MM.1S (cell line): ENCODE measurements at regions not wholly inside any gene's neighbourhood (a gene's known extent, or its start where the extent isn't known, plus 50 kb on each side); places are given as distances from the start of the nearest gene placed in this dataset.

Experiments used
- DNase-seq: peaks from one replicate; pipeline ENCODE4 v3.0.0-alpha.2; 2015
- H2AFZ ChIP-seq: fragments of 300-600 bp; sonication (generic); 2 replicates; pipeline ENCODE4 v1.6.0; 2016; ENCODE audit warnings: antibody characterized with exemption, low read length
- H3F3A ChIP-seq: fragments of 300-600 bp; sonication (generic); 2 replicates; pipeline ENCODE4 v1.6.1; 2016; ENCODE audit warnings: mild to moderate bottlenecking, antibody characterized with exemption, low read length, moderate library complexity, mixed read lengths; ENCODE audit not compliant: insufficient read depth
- H3K27ac ChIP-seq: fragments of 300-600 bp; sonication (generic); 2 replicates; pipeline ENCODE4 v1.5.1; 2016; ENCODE audit warnings: mild to moderate bottlenecking, low read length
- H3K27me3 ChIP-seq: fragments of 300-600 bp; sonication (generic); replicated peaks from 2 replicates; pipeline ENCODE4 v1.6.0; 2016; ENCODE audit warnings: low read length; ENCODE audit not compliant: insufficient read depth
- H3K36me3 ChIP-seq: fragments of 300-600 bp; sonication (generic); replicated peaks from 2 replicates; pipeline ENCODE4 v1.6.1; 2016; ENCODE audit warnings: mild to moderate bottlenecking, low read length, mixed read lengths; ENCODE audit not compliant: insufficient read depth
- H3K4me1 ChIP-seq: fragments of 300-600 bp; sonication (generic); 2 replicates; pipeline ENCODE4 v1.6.1; 2016; ENCODE audit warnings: low read length, mixed read lengths
- H3K4me2 ChIP-seq: fragments of 300-600 bp; sonication (generic); 2 replicates; pipeline ENCODE4 v1.6.0; 2016; ENCODE audit warnings: low read depth, low read length
- H3K4me3 ChIP-seq: fragments of 300-600 bp; sonication (generic); 2 replicates; pipeline ENCODE4 v1.5.1; 2016; ENCODE audit warnings: low read length, mixed read lengths
- H3K79me2 ChIP-seq: fragments of 300-600 bp; sonication (generic); 2 replicates; pipeline ENCODE4 v1.6.1; 2016; ENCODE audit warnings: mixed run types, low read length, mixed read lengths
- H3K9ac ChIP-seq: fragments of 300-600 bp; sonication (generic); 2 replicates; pipeline ENCODE4 v1.6.1; 2016; ENCODE audit warnings: low read length, mixed read lengths
- H3K9me2 ChIP-seq: fragments of 300-600 bp; sonication (generic); replicated peaks from 2 replicates; pipeline ENCODE4 v1.6.1; 2016; ENCODE audit warnings: mild to moderate bottlenecking, low read length, mixed read lengths; ENCODE audit not compliant: insufficient read depth
- H3K9me3 ChIP-seq: fragments of 300-600 bp; sonication (generic); replicated peaks from 2 replicates; pipeline ENCODE4 v1.6.1; 2016; ENCODE audit warnings: mild to moderate bottlenecking, low read length, mixed read lengths; ENCODE audit not compliant: insufficient read depth
- H4K20me1 ChIP-seq: fragments of 300-600 bp; sonication (generic); 2 replicates; pipeline ENCODE4 v1.6.1; 2016; ENCODE audit warnings: mild to moderate bottlenecking, low read length, moderate library complexity, mixed read lengths; ENCODE audit not compliant: insufficient read depth
- CTCF ChIP-seq: fragments of 300-600 bp; sonication (generic); IDR thresholded peaks from 2 replicates; pipeline ENCODE4 v1.5.1; 2016; ENCODE audit warnings: antibody characterized with exemption, low read length, mixed read lengths
- EZH2 ChIP-seq: fragments of 300-600 bp; sonication (generic); optimal IDR thresholded peaks from 2 replicates; pipeline ENCODE3; 2017; ENCODE audit warnings: low read depth, mild to moderate bottlenecking, antibody characterized with exemption, low read length, mixed read lengths
- EZH2phosphoT487 ChIP-seq: fragments of 300-600 bp; sonication (generic); IDR thresholded peaks from 2 replicates; pipeline ENCODE4 v1.6.1; 2018; ENCODE audit warnings: antibody characterized with exemption, low read length

GRCh38 chr11:100555931-100556330, 131.2 kb upstream of the ARHGAP42 start:
- Histone ChIP-seq H3K9me2 (no peaks in the 10 kb centered on the region), H3K9me3 (no peaks in the 10 kb centered on the region), H2AFZ (no peak overlapping the region), H3F3A (no peaks in the 10 kb centered on the region), H3K9ac (no peak overlapping the region), H4K20me1 (no peaks in the 10 kb centered on the region), H3K36me3 (no peaks in the 10 kb centered on the region), H3K4me2 (no peak overlapping the region), H3K27me3 (no peaks in the 10 kb centered on the region), H3K79me2 (no peaks in the 10 kb centered on the region), H3K27ac (no peak overlapping the region), H3K4me3 (no peak overlapping the region), H3K4me1 (no peaks in the 10 kb centered on the region)
- DNase-seq: no peak
- no peak for TF ChIP-seq EZH2phosphoT487
- no peak for TF ChIP-seq CTCF
- no peak for TF ChIP-seq EZH2

GRCh38 chr11:100556781-100557180, 130.3 kb upstream of the ARHGAP42 start:
- Histone ChIP-seq H4K20me1 (no peaks in the 10 kb centered on the region), H3K79me2 (no peaks in the 10 kb centered on the region), H3K9me2 (no peaks in the 10 kb centered on the region), H3K36me3 (no peaks in the 10 kb centered on the region), H3K4me2 (no peak overlapping the region), H3K27ac (no peak overlapping the region), H3K9me3 (no peaks in the 10 kb centered on the region), H2AFZ (no peak overlapping the region), H3K4me1 (no peaks in the 10 kb centered on the region), H3F3A (no peaks in the 10 kb centered on the region), H3K4me3 (no peak overlapping the region), H3K9ac (no peak overlapping the region), H3K27me3 (no peaks in the 10 kb centered on the region)
- DNase-seq: no peak
- no peak for TF ChIP-seq CTCF

- no peak for TF ChIP-seq CTCF
- no peak for TF ChIP-seq EZH2phosphoT487
- TF ChIP-seq EZH2: no peak
- Histone ChIP-seq H3K4me3 (no peak overlapping the region), H3K36me3 (no peaks in the 10 kb centered on the region), H3K9me3 (no peaks in the 10 kb centered on the region), H2AFZ (no peak overlapping the region), H3K4me1 (no peaks in the 10 kb centered on the region), H4K20me1 (no peaks in the 10 kb centered on the region), H3K79me2 (no peaks in the 10 kb centered on the region), H3F3A (no peaks in the 10 kb centered on the region), H3K27ac (no peak overlapping the region), H3K4me2 (no peak overlapping the region), H3K27me3 (no peaks in the 10 kb centered on the region), H3K9ac (no peak overlapping the region), H3K9me2 (no peaks in the 10 kb centered on the region)
- no peak for DNase-seq
Measured at GRCh38 chr11:100557830-100558611, 129.1 kb upstream of the ARHGAP42 start.
